GM12864 (cell line): ENCODE measurements at regions not wholly inside any gene's neighbourhood (a gene's known extent, or its start where the extent isn't known, plus 50 kb on each side); places are given as distances from the start of the nearest gene placed in this dataset.
"Not testable (repeated sequence)": the region's sequence is repeated elsewhere in the genome, so short reads cannot be mapped to it uniquely, and the experiment has no call there.

ENCODE experiments used
- DNase-seq: peaks from one replicate; pipeline ENCODE4 v3.0.0-alpha.2; 2011; ENCODE audit warnings: low read depth
- H3K4me3 ChIP-seq: 2 replicates; pipeline ENCODE4 v1.5.1; 2011; ENCODE audit warnings: mild to moderate bottlenecking, low read depth, low read length, control low read depth
- CTCF ChIP-seq: IDR thresholded peaks from 2 replicates; pipeline ENCODE4 v1.5.1; 2011; ENCODE audit warnings: low read depth, mild to moderate bottlenecking, moderate library complexity, low read length, control low read depth, inconsistent platforms; ENCODE audit errors: missing control alignments

GRCh38 chr16:73113336-73113735, 65.4 kb upstream of the ZFHX3 start:
- no peak for TF ChIP-seq CTCF
- no peak overlapping the region for H3K4me3 ChIP-seq
- DNase-seq: no peak

DNA sequence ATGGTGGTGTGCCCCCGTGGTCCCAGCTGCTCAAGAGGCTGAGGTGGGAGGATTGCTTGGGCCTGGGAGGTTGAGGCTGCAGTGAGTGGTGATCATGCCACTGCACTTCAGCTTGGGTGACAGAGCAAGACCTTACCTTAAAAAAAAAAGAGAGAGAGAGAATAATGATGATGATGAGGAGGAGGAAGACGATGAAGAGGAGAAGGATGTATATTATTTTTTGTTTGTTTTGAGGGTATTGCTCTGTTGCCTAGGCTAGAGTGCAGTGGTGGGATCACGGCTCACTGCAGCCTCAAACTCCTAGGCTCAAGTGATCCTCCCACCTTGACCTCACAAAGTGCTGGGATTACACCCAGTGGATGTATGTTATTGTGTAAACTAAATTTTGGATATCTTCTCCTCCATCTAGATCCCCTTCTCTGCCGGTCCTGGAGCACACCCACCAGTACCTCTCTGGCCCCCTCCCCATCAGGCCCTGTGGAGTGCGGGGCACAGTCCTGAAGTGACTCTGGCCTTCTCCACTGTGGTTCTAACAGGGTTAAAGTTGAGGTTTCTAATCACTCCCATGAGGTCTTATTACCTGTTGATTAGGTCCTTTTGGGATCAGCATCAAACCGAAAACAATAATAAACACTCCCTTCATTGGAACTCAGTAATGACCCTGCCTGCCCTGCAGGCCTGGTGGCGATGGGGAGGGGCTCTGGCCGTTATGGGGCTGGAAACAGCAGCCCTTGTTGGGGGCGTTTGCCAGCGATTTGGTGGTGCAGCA, 60.5 kb upstream of the ZFHX3 start:
- no peak overlapping the region for H3K4me3 ChIP-seq
- DNase-seq: no peak
- TF ChIP-seq CTCF: no peak

- no peak for DNase-seq
- H3K4me3 ChIP-seq: no peak overlapping the region
- TF ChIP-seq CTCF: no peak
Observed at GRCh38 chr16:73107371-73107770, 59.4 kb upstream of the ZFHX3 start.

DNA sequence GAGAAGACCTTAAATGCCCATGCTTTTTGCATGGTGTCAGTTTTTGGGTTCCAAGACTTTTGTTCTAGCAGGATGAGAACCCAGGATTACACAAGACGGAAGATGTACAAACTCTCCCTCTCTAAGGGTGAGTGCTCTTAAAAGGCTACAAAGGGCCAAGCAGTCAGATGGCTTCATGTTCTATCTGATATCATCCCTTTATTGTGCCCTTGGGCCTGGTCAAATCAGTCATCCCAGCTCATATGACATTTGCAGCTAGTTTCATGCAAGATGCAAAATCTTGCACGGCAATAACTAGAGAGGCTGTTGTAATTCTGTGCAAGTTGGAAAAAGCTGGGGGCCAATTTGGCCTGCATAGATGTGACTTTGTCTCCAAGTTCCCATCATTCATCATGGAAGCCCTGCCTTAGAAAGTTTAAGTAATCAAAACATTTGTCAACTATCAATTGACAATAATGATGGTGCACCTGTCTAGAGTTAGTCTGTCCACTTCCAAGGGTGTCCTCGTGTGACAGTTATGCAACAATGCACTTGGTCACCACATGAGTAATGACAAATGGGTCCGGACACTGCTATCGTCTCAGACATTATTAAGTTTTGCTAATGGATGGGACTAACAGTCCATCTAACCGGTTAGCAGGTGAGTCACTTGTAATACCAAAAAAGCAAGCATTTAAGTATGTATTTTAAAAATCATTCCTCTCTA, 58.6 kb upstream of the ZFHX3 start:
- no peak for TF ChIP-seq CTCF
- no peak for DNase-seq
- H3K4me3 ChIP-seq: no peak overlapping the region

GRCh38 chr16:73101568-73101967, 53.6 kb upstream of the ZFHX3 start:
- DNase-seq: no peak

DNA sequence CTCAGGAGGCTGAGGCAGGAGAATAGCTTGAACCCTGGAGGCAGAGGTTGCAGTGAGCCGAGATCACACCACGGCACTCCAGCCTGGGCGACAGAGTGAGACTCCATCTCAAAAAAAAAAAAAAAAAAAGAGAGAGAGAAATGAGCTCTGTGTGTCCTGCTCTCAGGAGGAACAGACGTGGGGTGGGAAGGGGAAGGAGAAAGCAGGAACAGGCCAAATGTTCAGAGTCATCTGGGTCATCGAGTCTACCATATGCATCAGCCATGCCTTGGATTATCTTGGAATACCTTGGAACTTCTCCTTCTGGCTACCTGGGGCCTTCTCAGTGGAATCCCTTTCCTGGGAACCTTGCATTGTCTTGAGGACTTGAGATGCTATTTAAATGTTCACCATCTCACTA, 51.7 kb upstream of the ZFHX3 start:
- DNase-seq, H3K4me3 ChIP-seq: not testable (repeated sequence)

More at GRCh38 chr16:73101568-73101967, 53.6 kb upstream of the ZFHX3 start:
- TF ChIP-seq CTCF: no peak
- no peak overlapping the region for H3K4me3 ChIP-seq
